Mucosa of descending colon (tissue), 3 donors: ENCODE measurements at regions not wholly inside any gene's neighbourhood (a gene's known extent, or its start where the extent isn't known, plus 50 kb on each side); places are given as distances from the start of the nearest gene placed in this dataset.

Source experiments
- ATAC-seq: fragments of 200-7000 bp; cut with Tn5 transposase; one replicate; pipeline ENCODE4 v1.9.1; 2020; ENCODE audit warnings: mild to moderate bottlenecking, moderate library complexity
- DNase-seq, 3 donors: peaks; one replicate each; pipeline ENCODE4 v3.0.0-alpha.2; 2020
- H3K36me3 ChIP-seq: fragments of 200-600 bp; one replicate; pipeline ENCODE4 v1.8.0; 2021; ENCODE audit warnings: low read depth, mild to moderate bottlenecking
- H3K4me1 ChIP-seq: fragments of 200-600 bp; one replicate; pipeline ENCODE4 v1.8.0; 2021; ENCODE audit warnings: low read depth, mild to moderate bottlenecking
- H3K4me3 ChIP-seq: fragments of 200-600 bp; one replicate; pipeline ENCODE4 v1.8.0; 2021; ENCODE audit warnings: mild to moderate bottlenecking
- H3K9me3 ChIP-seq: fragments of 200-600 bp; one replicate; pipeline ENCODE4 v1.8.0; 2021; ENCODE audit warnings: mild to moderate bottlenecking
- intact Hi-C, 2 donors: fragments of 100-400 bp; cut with DNase I in 1 of 2; cut with micrococcal nuclease in 1 of 2; formaldehyde crosslinking; loops; one replicate each; pipeline versions ENCODE4 v1.11.0 to v1.11.1; 2022; cut with DNase I, micrococcal nuclease
- TF ChIP-seq, protein P1 (sequence below): fragments of 200-600 bp; IDR thresholded peaks from one replicate; pipeline ENCODE4 v1.8.0; 2022; ENCODE audit warnings: antibody characterized with exemption, mild to moderate bottlenecking
- donor health status: DM: no; HTN: no; CAD: no; lungs with moderate emphysema.
- donor health status: DM: no; HTN: no; CAD: no.
- donor health status: DM: no; HTN: yes; CAD: no.

DNA sequence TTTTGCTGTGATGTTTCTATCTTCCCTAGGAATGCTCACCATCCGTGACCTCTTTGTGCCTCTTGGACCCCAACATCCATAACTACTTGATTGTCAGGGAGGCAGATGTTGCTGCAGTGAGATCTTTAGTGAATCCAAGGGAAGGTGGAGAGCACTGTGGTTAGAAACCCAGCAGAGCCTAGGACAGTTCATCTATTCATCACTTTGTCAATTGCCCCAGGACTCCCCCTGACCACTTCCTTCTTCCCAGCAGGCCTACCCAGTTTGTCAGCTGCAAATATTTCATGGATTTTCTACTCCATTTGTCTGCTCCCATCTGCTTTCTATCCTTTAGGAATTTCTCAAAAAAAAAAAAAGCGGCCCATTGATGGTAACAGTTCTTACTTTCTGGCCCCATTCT is 942.8 kb downstream of the PCDH7 start:
- ATAC-seq, result no peak
- no peaks in the 10 kb centered on the region for H3K9me3 ChIP-seq
- no peaks in the 10 kb centered on the region for H3K36me3 ChIP-seq
- DNase-seq, result no peak
- intact Hi-C loops, result no loop called here
- TF ChIP-seq, protein P1, sequence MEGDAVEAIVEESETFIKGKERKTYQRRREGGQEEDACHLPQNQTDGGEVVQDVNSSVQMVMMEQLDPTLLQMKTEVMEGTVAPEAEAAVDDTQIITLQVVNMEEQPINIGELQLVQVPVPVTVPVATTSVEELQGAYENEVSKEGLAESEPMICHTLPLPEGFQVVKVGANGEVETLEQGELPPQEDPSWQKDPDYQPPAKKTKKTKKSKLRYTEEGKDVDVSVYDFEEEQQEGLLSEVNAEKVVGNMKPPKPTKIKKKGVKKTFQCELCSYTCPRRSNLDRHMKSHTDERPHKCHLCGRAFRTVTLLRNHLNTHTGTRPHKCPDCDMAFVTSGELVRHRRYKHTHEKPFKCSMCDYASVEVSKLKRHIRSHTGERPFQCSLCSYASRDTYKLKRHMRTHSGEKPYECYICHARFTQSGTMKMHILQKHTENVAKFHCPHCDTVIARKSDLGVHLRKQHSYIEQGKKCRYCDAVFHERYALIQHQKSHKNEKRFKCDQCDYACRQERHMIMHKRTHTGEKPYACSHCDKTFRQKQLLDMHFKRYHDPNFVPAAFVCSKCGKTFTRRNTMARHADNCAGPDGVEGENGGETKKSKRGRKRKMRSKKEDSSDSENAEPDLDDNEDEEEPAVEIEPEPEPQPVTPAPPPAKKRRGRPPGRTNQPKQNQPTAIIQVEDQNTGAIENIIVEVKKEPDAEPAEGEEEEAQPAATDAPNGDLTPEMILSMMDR, result no peak
- no peaks in the 10 kb centered on the region for H3K4me1 ChIP-seq
- no peak overlapping the region for H3K4me3 ChIP-seq

DNA sequence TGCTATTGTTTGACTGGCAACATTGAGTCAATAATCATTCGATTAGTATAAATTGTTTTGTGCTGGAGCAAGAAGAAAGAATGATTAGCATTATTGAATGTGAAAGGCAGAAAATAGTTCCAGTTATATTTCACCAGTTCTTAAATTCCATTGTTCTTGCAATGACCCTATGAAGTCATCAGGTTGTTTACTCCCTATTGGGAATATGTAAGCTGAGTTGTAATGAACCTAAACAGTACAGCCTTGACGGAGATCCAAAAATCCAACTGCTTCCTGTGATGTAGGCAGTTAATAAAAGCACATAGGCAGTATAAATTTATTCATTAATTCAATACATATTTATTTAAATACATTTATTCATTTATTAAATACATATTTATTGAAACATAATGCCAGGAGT is 947.5 kb downstream of the PCDH7 start:
- Histone ChIP-seq H3K36me3 (no peaks in the 10 kb centered on the region), H3K4me1 (no peaks in the 10 kb centered on the region), H3K9me3 (no peaks in the 10 kb centered on the region), H3K4me3 (no peak overlapping the region)
- no peak for ATAC-seq
- intact Hi-C loops, result no loop called here
- TF ChIP-seq, protein P1, result no peak
- no peak for DNase-seq

GRCh38 chr4:31674313-31674947 is 954.3 kb downstream of the PCDH7 start:
- intact Hi-C loops, result loop anchor here in 1 of 2 donors (10.0 kb wide), 1 partner anchor 960 kb away; no protein-coding TSS in a partner anchor
- TF ChIP-seq, protein P1, result no peak
- DNase-seq (peak in 1 of 3 donors; percentile 15), ATAC-seq (no peak)
- no peaks in the 10 kb centered on the region for H3K9me3 ChIP-seq
- H3K4me3 ChIP-seq, result no peak overlapping the region
- H3K4me1 ChIP-seq, result no peaks in the 10 kb centered on the region
- no peaks in the 10 kb centered on the region for H3K36me3 ChIP-seq

DNA sequence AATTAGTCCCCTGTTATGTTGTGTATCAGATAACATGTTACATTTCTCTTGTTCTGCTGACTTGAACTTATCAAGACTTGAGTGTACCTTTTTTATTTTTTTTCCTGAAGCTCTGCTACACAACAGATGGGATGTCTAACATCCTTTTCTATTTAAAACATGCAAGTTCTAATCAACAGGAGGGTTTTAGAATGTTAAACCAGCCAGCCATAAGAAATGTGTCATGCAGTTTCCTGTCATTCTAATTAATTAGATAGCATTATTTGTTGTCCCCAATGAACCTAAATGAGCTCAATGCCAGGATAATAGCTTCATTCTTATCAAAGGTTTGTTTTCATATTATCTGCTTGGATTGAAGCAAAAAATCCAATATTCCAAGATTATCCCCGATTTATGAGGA is 958.2 kb downstream of the PCDH7 start:
- Histone ChIP-seq H3K36me3 (no peaks in the 10 kb centered on the region), H3K4me3 (no peak overlapping the region), H3K9me3 (no peaks in the 10 kb centered on the region), H3K4me1 (no peaks in the 10 kb centered on the region)
- ATAC-seq (no peak), DNase-seq (no peak)
- intact Hi-C loops, result loop anchor here in 1 of 2 donors (10.0 kb wide), 1 partner anchor 964 kb away; no protein-coding TSS in a partner anchor
- TF ChIP-seq, protein P1, result no peak

DNA sequence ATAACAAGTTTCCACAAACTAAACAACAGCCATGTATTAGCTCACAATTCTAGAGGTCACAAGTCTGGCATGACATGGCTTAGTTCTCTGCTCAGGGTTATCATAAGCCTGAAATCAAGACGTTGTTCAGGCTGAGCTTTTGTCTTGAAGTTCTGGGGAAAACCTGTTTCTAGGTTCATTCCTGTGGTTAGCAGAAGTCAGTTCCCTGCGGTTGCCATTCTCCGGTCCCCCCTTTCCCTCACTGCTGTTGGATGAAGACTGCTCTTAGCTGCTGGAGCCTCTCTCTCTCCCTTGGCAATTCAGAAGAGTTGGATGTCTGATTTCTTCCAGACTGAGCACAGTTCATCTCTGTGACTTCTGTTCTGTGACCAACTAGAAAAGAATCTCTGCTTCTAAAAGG is 962.6 kb downstream of the PCDH7 start:
- intact Hi-C loops, result no loop called here
- Histone ChIP-seq H3K9me3 (no peaks in the 10 kb centered on the region), H3K4me1 (no peaks in the 10 kb centered on the region), H3K4me3 (no peak overlapping the region), H3K36me3 (no peaks in the 10 kb centered on the region)
- TF ChIP-seq, protein P1, result no peak
- DNase-seq (no peak), ATAC-seq (no peak)
